Small intestine (tissue), 7 donors: ENCODE measurements at regions not wholly inside any gene's neighbourhood (a gene's known extent, or its start where the extent isn't known, plus 50 kb on each side); places are given as distances from the start of the nearest gene placed in this dataset.

Experiments used
- DNase-seq, 2 donors: peaks; one replicate each; pipeline versions ENCODE4 v3.0.0 to v3.0.0-alpha.2; 2013
- FAIRE-seq: peaks from 2 replicates; lab custom pipeline; 2012; peaks lifted over from hg19 to GRCh38; lab: Jason Lieb, UNC
- H3K27ac ChIP-seq, 3 donors: one replicate each; pipeline ENCODE4 v1.5.1; 2013; ENCODE audit warnings: low read length in 2 of 3, mild to moderate bottlenecking in 2 of 3, control low read depth in 1 of 3, inconsistent platforms in 1 of 3, low read depth in 1 of 3, moderate library complexity in 1 of 3
- H3K27me3 ChIP-seq, 3 donors: one replicate each; pipeline ENCODE4 v1.6.1; 2013; ENCODE audit warnings: low read length in 3 of 3, inconsistent platforms in 1 of 3; ENCODE audit not compliant: control insufficient read depth in 3 of 3, insufficient read depth in 3 of 3
- H3K36me3 ChIP-seq, 3 donors: one replicate each; pipeline ENCODE4 v1.6.1; 2013; ENCODE audit warnings: low read length in 3 of 3, inconsistent platforms in 1 of 3, low read depth in 1 of 3, mild to moderate bottlenecking in 1 of 3, moderate library complexity in 1 of 3; ENCODE audit not compliant: control insufficient read depth in 3 of 3, insufficient read depth in 2 of 3
- H3K4me1 ChIP-seq, 3 donors: one replicate each; pipeline ENCODE4 v1.6.1; 2013; ENCODE audit warnings: low read length in 2 of 3, inconsistent platforms in 1 of 3, low read depth in 1 of 3, mild to moderate bottlenecking in 1 of 3, moderate library complexity in 1 of 3; ENCODE audit not compliant: control insufficient read depth in 3 of 3, insufficient read depth in 2 of 3
- H3K4me3 ChIP-seq, 3 donors: one replicate each; pipeline ENCODE4 v1.5.1; 2013; ENCODE audit warnings: low read length in 3 of 3, control low read depth in 1 of 3, inconsistent platforms in 1 of 3, low read depth in 1 of 3, mild to moderate bottlenecking in 1 of 3, moderate library complexity in 1 of 3
- H3K9me3 ChIP-seq, 2 donors: one replicate each; pipeline ENCODE4 v1.6.1; 2013; ENCODE audit warnings: low read depth in 1 of 2, low read length in 1 of 2; ENCODE audit not compliant: control insufficient read depth in 2 of 2, insufficient read depth in 1 of 2
- WGBS, 3 donors: extraction: QIAGEN DNeasy Blood & Tissue Kit; methylation state at CpG; one replicate each; pipeline ENCODE4 v1.1.7; 2013; 5-methylcytosine and 5-hydroxymethylcytosine counted together
- donor health status: healthy with polysubstance abuse.
- donor health status: control.
- donor health status: control.
- donor health status: Bipolar disorder and iron deficiency.
- donor health status: healthy.

- Histone ChIP-seq H3K27me3 (no peaks in the 10 kb centered on the region), H3K36me3 (no peaks in the 10 kb centered on the region), H3K27ac (no peak overlapping the region), H3K9me3 (no peaks in the 10 kb centered on the region), H3K4me1 (no peaks in the 10 kb centered on the region), H3K4me3 (no peak overlapping the region)
- WGBS, 3 donors, result 77 to 85% (median 81%) methylated on average over 3 of the region's 3 CpGs
- no peak for FAIRE-seq
- no peak for DNase-seq
Measured at GRCh38 chr12:89129167-89129870, 223.0 kb downstream of the DUSP6 start.

- H3K36me3 ChIP-seq, result no peaks in the 10 kb centered on the region
- FAIRE-seq (no peak), DNase-seq (peak in 1 of 2 donors; percentile 21)
- H3K9me3 ChIP-seq, result no peaks in the 10 kb centered on the region
- H3K27ac ChIP-seq, result no peak overlapping the region
- H3K4me1 ChIP-seq, result no peaks in the 10 kb centered on the region
- WGBS, 3 donors, result 86 to 89% (median 88%) methylated on average over 3 of the region's 3 CpGs
- H3K4me3 ChIP-seq, result no peak overlapping the region
- no peaks in the 10 kb centered on the region for H3K27me3 ChIP-seq
Measured at GRCh38 chr12:89126712-89127111, 225.6 kb downstream of the DUSP6 start.

GRCh38 chr12:89122852-89123251 is 229.4 kb downstream of the DUSP6 start:
- no peaks in the 10 kb centered on the region for H3K27me3 ChIP-seq
- peaks cover 0 to 1% (median 0%) of the 10 kb centered on the region in 3 donors for H3K4me1 ChIP-seq
- H3K27ac ChIP-seq, result no peak overlapping the region
- no peaks in the 10 kb centered on the region for H3K9me3 ChIP-seq
- no peak overlapping the region for H3K4me3 ChIP-seq
- 69 to 83% (median 83%) methylated on average over 1 of the region's 1 CpG for WGBS, 3 donors
- FAIRE-seq (no peak), DNase-seq (no peak)
- no peaks in the 10 kb centered on the region for H3K36me3 ChIP-seq

- Histone ChIP-seq H3K4me1 (peaks cover 2 to 4% (median 2%) of the 10 kb centered on the region in 3 donors), H3K36me3 (no peaks in the 10 kb centered on the region), H3K4me3 (no peak overlapping the region), H3K27me3 (no peaks in the 10 kb centered on the region), H3K27ac (peak overlapping the region in 1 of 3 donors; percentile 31), H3K9me3 (no peaks in the 10 kb centered on the region)
- FAIRE-seq (no peak), DNase-seq (peak; percentile 23 to 52)
- WGBS, 3 donors, result 4 to 18% (median 7%) methylated on average over 2 of the region's 2 CpGs
Measured at GRCh38 chr12:89117448-89118034, 234.8 kb downstream of the DUSP6 start.

GRCh38 chr12:89111964-89112363 is 240.3 kb downstream of the DUSP6 start:
- no peak for FAIRE-seq

GRCh38 chr12:89108265-89108664 is 244.0 kb downstream of the DUSP6 start:
- FAIRE-seq (no peak), DNase-seq (no peak)
- H3K9me3 ChIP-seq, result no peaks in the 10 kb centered on the region
- 87 to 98% (median 92%) methylated on average over 2 of the region's 2 CpGs for WGBS, 3 donors
- no peak overlapping the region for H3K4me3 ChIP-seq
- H3K27ac ChIP-seq, result no peak overlapping the region
- H3K27me3 ChIP-seq, result no peaks in the 10 kb centered on the region
- H3K4me1 ChIP-seq, result no peaks in the 10 kb centered on the region
- H3K36me3 ChIP-seq, result no peaks in the 10 kb centered on the region

More at GRCh38 chr12:89111964-89112363, 240.3 kb downstream of the DUSP6 start:
- no peak for DNase-seq
- H3K9me3 ChIP-seq, result no peaks in the 10 kb centered on the region
- H3K36me3 ChIP-seq, result no peaks in the 10 kb centered on the region
- 96 to 97% (median 97%) methylated on average over 2 of the region's 2 CpGs for WGBS, 3 donors
- H3K27ac ChIP-seq, result no peak overlapping the region
- no peaks in the 10 kb centered on the region for H3K27me3 ChIP-seq
- H3K4me3 ChIP-seq, result no peak overlapping the region
- no peaks in the 10 kb centered on the region for H3K4me1 ChIP-seq

GRCh38 chr12:89106950-89107349 is 245.4 kb downstream of the DUSP6 start:
- WGBS, 3 donors, result 81 to 87% (median 84%) methylated on average over 5 of the region's 5 CpGs
- DNase-seq, result no peak
- H3K27ac ChIP-seq, result no peak overlapping the region
- H3K4me1 ChIP-seq, result no peaks in the 10 kb centered on the region
- H3K9me3 ChIP-seq, result no peaks in the 10 kb centered on the region
- no peak overlapping the region for H3K4me3 ChIP-seq
- H3K27me3 ChIP-seq, result no peaks in the 10 kb centered on the region
- no peaks in the 10 kb centered on the region for H3K36me3 ChIP-seq
- FAIRE-seq, result no peak

- DNase-seq (no peak), FAIRE-seq (no peak)
- WGBS, 3 donors, result 94 to 98% (median 96%) methylated on average over 1 of the region's 1 CpG
- Histone ChIP-seq H3K4me3 (no peak overlapping the region), H3K9me3 (no peaks in the 10 kb centered on the region), H3K27ac (no peak overlapping the region), H3K4me1 (no peaks in the 10 kb centered on the region), H3K27me3 (no peaks in the 10 kb centered on the region), H3K36me3 (no peaks in the 10 kb centered on the region)
Measured at GRCh38 chr12:89105243-89105642, 247.1 kb downstream of the DUSP6 start.
